ENCODE measurements at regions not wholly inside any gene's neighbourhood (a gene's known extent, or its start where the extent isn't known, plus 50 kb on each side); places are given as distances from the start of the nearest gene placed in this dataset.
"Not testable (repeated sequence)": the region's sequence is repeated elsewhere in the genome, so short reads cannot be mapped to it uniquely, and the experiment has no call there.

GRCh38 chr14:23894362-23895052 lies 59.1 kb upstream of the DHRS4 start:
- intact Hi-C loops (cut with micrococcal nuclease): no loop called here
- Histone ChIP-seq H3K4me1 (no peaks in the 10 kb centered on the region), H3K27ac (replicated peaks) (no peak overlapping the region), H3K36me3 (no peaks in the 10 kb centered on the region), H3K27me3 (ENCODE audit: low read depth) (no peaks in the 10 kb centered on the region), H3K9me3 (replicated peaks) (no peaks in the 10 kb centered on the region), H3K4me3 (no peak overlapping the region)
- TF ChIP-seq CTCF (IDR thresholded peaks at IDR 0.05; ENCODE audit: borderline replicate concordance): no peak
- DNase-seq: no peak

GRCh38 chr14:23895053-23895419 lies 58.5 kb upstream of the DHRS4 start:
- H3K27ac ChIP-seq (replicated peaks): no peak overlapping the region
- no peaks in the 10 kb centered on the region for H3K9me3 ChIP-seq (replicated peaks)
- intact Hi-C loops (cut with micrococcal nuclease): no loop called here
- no peak for DNase-seq
- H3K4me3 ChIP-seq: no peak overlapping the region
- no peaks in the 10 kb centered on the region for H3K4me1 ChIP-seq
- no peaks in the 10 kb centered on the region for H3K36me3 ChIP-seq
- no peak for TF ChIP-seq CTCF (IDR thresholded peaks at IDR 0.05; ENCODE audit: borderline replicate concordance)
- no peaks in the 10 kb centered on the region for H3K27me3 ChIP-seq (ENCODE audit: low read depth)

- H3K4me3 ChIP-seq: no peak overlapping the region
These were observed 58.1 kb upstream of the DHRS4 start for GRCh38 chr14:23895480-23895879.

GRCh38 chr14:23896609-23897153 lies 56.9 kb upstream of the DHRS4 start:
- no peak for TF ChIP-seq CTCF (IDR thresholded peaks at IDR 0.05; ENCODE audit: borderline replicate concordance)
- no peak overlapping the region for H3K27ac ChIP-seq (replicated peaks)
- H3K9me3 ChIP-seq (replicated peaks): no peaks in the 10 kb centered on the region
- H3K27me3 ChIP-seq (ENCODE audit: low read depth): peaks cover 7% of the 10 kb centered on the region
- no peak for DNase-seq
- no peaks in the 10 kb centered on the region for H3K4me1 ChIP-seq
- intact Hi-C loops (cut with micrococcal nuclease): no loop called here
- H3K36me3 ChIP-seq: no peaks in the 10 kb centered on the region
- H3K4me3 ChIP-seq: no peak overlapping the region

More at GRCh38 chr14:23895480-23895879, 58.1 kb upstream of the DHRS4 start:
- H3K27ac ChIP-seq (replicated peaks): no peak overlapping the region
- intact Hi-C loops (cut with micrococcal nuclease): no loop called here
- TF ChIP-seq CTCF (IDR thresholded peaks at IDR 0.05; ENCODE audit: borderline replicate concordance): no peak
- no peaks in the 10 kb centered on the region for H3K36me3 ChIP-seq
- H3K9me3 ChIP-seq (replicated peaks): no peaks in the 10 kb centered on the region
- DNase-seq: no peak
- H3K4me1 ChIP-seq: no peaks in the 10 kb centered on the region
- peaks cover 4% of the 10 kb centered on the region for H3K27me3 ChIP-seq (ENCODE audit: low read depth)

GRCh38 chr14:23897291-23897690 lies 56.3 kb upstream of the DHRS4 start:
- H3K27ac ChIP-seq (replicated peaks); H3K4me3 ChIP-seq; H3K9me3 ChIP-seq (replicated peaks); intact Hi-C loops (cut with micrococcal nuclease); H3K4me1 ChIP-seq; H3K36me3 ChIP-seq; DNase-seq: not testable (repeated sequence)
- peaks cover 11% of the 10 kb centered on the region for H3K27me3 ChIP-seq (ENCODE audit: low read depth)

- H3K36me3 ChIP-seq; H3K4me1 ChIP-seq; H3K9me3 ChIP-seq (replicated peaks); DNase-seq; intact Hi-C loops (cut with micrococcal nuclease); H3K27ac ChIP-seq (replicated peaks); H3K4me3 ChIP-seq: not testable (repeated sequence)
- peaks cover 14% of the 10 kb centered on the region for H3K27me3 ChIP-seq (ENCODE audit: low read depth)
These were observed 55.2 kb upstream of the DHRS4 start for GRCh38 chr14:23898359-23898758.

Measured in left ventricle myocardium inferior (tissue), 1 donor.